VCaP (cell line): ENCODE measurements at regions not wholly inside any gene's neighbourhood (a gene's known extent, or its start where the extent isn't known, plus 50 kb on each side); places are given as distances from the start of the nearest gene placed in this dataset.

Source experiments
- H3K27ac ChIP-seq: fragments of 450-650 bp; 2 replicates; pipeline ENCODE4 v1.5.1; 2017
- TF ChIP-seq, protein P1 (sequence below): fragments of 450-650 bp; conservative IDR thresholded peaks from 2 replicates; pipeline ENCODE4 v1.5.1; 2017; ENCODE audit warnings: mild to moderate bottlenecking, moderate library complexity

DNA sequence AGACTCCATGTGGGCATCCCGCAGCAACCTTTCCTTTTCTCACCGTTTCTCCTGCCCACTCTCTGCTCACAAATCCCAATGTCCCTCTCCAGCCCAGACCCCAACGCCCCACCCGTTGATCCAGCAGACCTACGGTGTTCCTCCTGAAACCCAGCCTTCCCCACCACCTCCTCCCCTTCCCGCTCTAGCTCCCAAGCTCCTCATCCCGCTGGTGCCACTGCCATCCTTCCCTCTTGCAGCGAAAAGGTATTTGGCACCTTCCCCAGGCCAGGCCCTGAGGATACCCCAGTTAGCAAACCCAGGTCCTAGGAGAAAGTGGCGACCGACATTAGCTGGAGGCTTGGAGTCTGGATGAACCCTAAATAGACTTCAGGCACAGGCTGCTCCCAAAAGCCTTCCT is 84.0 kb upstream of the RTL6 start:
- TF ChIP-seq, protein P1, sequence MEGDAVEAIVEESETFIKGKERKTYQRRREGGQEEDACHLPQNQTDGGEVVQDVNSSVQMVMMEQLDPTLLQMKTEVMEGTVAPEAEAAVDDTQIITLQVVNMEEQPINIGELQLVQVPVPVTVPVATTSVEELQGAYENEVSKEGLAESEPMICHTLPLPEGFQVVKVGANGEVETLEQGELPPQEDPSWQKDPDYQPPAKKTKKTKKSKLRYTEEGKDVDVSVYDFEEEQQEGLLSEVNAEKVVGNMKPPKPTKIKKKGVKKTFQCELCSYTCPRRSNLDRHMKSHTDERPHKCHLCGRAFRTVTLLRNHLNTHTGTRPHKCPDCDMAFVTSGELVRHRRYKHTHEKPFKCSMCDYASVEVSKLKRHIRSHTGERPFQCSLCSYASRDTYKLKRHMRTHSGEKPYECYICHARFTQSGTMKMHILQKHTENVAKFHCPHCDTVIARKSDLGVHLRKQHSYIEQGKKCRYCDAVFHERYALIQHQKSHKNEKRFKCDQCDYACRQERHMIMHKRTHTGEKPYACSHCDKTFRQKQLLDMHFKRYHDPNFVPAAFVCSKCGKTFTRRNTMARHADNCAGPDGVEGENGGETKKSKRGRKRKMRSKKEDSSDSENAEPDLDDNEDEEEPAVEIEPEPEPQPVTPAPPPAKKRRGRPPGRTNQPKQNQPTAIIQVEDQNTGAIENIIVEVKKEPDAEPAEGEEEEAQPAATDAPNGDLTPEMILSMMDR = no peak
- no peak overlapping the region for H3K27ac ChIP-seq

DNA sequence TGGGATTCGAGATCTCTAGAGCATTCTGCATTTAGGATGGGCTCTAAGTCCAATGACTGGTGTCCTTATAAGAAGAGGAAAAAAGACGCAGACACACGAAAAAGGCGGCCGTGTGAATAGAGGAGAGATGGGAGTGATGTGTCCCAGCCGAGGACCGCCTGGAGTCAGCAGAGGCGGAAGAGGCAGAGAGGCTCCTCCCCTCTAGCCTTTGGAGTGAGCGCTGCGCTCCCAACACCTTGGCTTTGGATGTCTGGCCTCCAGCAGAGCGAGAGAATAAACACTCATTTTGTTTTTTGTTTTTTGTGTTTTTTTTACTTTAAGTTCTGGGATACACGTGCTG is 83.0 kb upstream of the RTL6 start:
- TF ChIP-seq, protein P1 = no peak
- no peak overlapping the region for H3K27ac ChIP-seq

DNA sequence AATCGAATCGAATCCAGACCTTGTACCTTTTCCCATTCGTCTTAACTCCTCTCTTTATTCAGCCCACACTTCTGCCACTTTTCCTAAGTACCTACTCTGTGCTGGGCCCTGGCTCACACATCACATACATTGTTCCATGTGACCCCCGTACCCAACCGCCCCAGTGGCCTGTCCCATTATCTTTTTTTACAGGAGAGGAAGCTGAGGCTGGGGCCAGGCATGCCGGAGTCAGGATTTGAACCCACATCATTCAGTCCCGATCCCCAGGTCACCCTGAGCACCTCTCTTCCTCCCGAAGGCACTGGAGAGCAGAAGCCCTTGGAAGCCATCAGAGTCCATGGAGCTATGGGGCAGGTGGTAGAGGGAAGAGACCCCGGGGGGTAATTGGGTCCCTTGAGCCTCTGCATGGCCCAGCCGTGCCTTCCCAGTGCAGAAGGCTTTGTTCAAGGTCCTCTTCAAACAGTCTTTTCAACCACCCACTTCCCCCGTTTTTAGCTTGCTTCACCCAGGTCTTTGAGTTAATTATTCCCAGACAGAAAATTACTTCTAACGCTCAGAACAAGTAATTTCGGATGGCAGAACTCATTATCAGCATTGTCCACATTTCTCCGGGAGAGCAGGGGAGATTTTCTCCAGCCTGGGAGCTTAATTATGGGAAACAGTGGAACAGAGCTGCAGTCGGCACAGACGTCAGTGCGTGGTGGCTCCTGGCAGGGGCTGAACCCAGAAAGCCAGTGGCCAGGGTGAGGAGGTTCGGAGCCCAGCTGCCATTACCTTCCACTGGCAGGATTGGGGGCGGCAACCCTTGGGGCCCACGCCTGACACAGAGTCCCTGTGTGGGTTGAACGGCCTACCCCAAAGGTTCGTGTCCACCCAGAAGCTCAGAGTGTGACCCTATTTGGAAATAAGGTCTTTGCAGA is 82.4 kb upstream of the RTL6 start:
- TF ChIP-seq, protein P1 = no peak
- H3K27ac ChIP-seq = no peak overlapping the region

DNA sequence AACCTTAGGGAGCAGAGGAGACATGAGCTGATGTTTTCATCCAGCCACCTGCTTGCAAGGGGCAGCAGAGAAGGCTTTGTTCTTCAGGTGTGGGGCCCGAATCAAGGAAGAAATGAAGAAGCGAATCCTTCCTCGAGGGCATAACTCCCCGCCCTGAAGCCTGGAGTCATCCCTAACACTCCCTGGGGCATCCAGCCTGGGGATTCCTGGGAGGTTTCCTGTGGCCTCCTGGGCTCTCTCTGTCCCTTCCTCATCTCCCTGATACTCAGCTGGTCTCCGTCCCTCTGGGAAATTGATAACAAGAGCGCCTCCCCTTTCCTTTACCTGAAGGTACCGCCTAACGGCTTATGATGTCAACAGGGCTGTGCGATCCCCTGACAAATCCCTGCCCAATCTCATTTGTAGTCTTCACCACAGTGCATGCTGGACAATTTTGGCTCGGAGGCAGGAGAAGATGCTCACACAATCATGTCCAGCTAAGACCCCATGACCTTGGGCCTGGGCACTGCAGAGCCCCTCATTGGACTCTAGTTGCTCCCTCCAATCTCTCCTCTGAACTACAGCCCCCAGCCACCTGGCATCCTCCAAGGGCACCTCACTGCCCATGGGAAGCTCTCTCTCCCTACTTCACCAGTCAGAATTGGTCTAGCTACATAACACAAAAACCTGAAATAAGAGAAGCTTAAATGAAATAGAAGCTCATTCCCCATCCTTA is 80.6 kb upstream of the RTL6 start:
- no peak overlapping the region for H3K27ac ChIP-seq
- TF ChIP-seq, protein P1 = no peak

DNA sequence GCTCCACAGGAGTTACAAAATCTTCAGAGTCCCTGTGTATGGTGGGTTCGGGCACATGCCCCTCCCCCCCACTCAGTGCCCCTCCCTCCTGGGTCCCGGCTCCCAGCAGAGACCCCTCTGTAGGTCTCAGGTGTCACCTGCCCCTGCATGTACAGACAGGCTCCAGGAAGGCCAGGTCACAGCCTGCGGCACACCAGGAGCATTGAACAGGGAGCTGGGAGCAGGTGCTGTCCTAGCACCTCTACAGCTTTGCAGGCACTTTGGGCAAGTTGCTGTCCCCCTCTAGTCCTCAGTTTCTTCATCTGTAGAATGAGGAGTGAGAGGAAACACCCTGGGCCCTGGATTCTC is 80.1 kb upstream of the RTL6 start:
- H3K27ac ChIP-seq = no peak overlapping the region
- TF ChIP-seq, protein P1 = no peak

DNA sequence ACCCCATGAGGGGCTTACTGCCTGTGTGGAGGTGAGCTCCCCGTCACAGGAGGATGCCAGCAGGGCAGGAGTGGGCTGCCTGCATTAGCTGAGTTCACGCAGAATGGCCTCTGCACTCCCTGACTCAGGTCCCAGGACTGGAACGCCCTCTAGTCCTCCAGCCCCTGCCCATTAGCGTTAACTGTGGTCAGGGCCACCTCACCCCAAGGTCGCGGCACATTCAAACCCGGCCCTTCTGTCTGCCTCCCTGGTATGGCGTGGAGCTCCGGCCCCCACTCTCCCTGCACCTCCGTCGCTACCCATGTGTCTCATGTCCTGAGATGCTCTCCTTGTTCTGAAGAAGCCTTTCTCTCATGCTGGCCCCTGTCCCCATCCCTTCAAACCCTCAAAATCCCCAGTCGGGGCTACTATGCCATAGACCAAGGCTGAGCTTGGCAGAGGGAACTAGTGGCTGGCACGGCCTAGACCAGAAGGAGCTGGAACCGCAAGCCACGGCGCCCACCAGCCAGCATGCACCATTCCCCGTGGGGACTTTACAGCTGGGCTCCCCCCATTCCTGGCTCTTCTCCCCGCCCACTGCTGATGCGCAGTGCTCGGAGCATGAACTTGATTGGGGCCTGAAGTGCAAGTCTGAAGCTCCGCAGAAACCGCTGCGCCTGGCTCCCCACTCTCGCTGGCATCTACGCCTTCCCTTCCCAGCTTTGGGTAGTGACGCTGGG is 79.5 kb upstream of the RTL6 start:
- TF ChIP-seq, protein P1 = no peak
- H3K27ac ChIP-seq = no peak overlapping the region
